Effector memory CD8-positive, alpha-beta T cell (primary cell): ENCODE measurements at regions not wholly inside any gene's neighbourhood (a gene's known extent, or its start where the extent isn't known, plus 50 kb on each side); places are given as distances from the start of the nearest gene placed in this dataset.

ENCODE experiments used
- ATAC-seq: fragments of 150-1000 bp; cut with Tn5 transposase; replicated peaks from 2 replicates; pipeline ENCODE4 v1.10.0; 2021; ENCODE audit warnings: mild to moderate bottlenecking, moderate library complexity
- DNase-seq, 3 experiments: peaks; one replicate each; pipeline ENCODE4 v3.0.0; 2021
- H3K27ac Mint-ChIP-seq, 2 donors: one replicate each; pipeline ENCODE4 v1.8.0; 2022; ENCODE audit warnings: mild to moderate bottlenecking in 2 of 2, mixed read lengths in 2 of 2, moderate library complexity in 2 of 2
- H3K27me3 Mint-ChIP-seq, 2 donors: one replicate each; pipeline ENCODE4 v1.8.0; 2022; ENCODE audit warnings: mixed read lengths in 2 of 2
- H3K36me3 Mint-ChIP-seq: one replicate; pipeline ENCODE4 v1.8.0; 2022; ENCODE audit warnings: mild to moderate bottlenecking, moderate library complexity, mixed read lengths; ENCODE audit not compliant: insufficient read depth
- H3K4me1 Mint-ChIP-seq, 2 donors: one replicate each; pipeline ENCODE4 v1.8.0; 2022; ENCODE audit warnings: low read depth in 2 of 2, mixed read lengths in 2 of 2
- H3K4me3 Mint-ChIP-seq, 2 donors: one replicate each; pipeline ENCODE4 v1.8.0; 2022; ENCODE audit warnings: mild to moderate bottlenecking in 2 of 2, mixed read lengths in 2 of 2, moderate library complexity in 2 of 2
- H3K9me3 Mint-ChIP-seq, 2 donors: one replicate each; pipeline ENCODE4 v1.8.0; 2022; ENCODE audit warnings: mixed read lengths in 2 of 2

GRCh38 chr4:126591583-126591982, 1041.2 kb upstream of the INTU start:
- H3K36me3 Mint-ChIP-seq = no peaks in the 10 kb centered on the region
- H3K9me3 Mint-ChIP-seq = peaks cover 9% of the 10 kb centered on the region in 2 donors
- ATAC-seq (no peak), DNase-seq (no peak)
- no peaks in the 10 kb centered on the region for H3K27me3 Mint-ChIP-seq
- no peak overlapping the region for H3K27ac Mint-ChIP-seq
- no peak overlapping the region for H3K4me3 Mint-ChIP-seq
- H3K4me1 Mint-ChIP-seq = no peaks in the 10 kb centered on the region

- Mint-ChIP-seq H3K4me3 (no peak overlapping the region), H3K27ac (no peak overlapping the region), H3K36me3 (no peaks in the 10 kb centered on the region), H3K27me3 (no peaks in the 10 kb centered on the region), H3K9me3 (peaks cover 8 to 9% of the 10 kb centered on the region in 2 donors), H3K4me1 (no peaks in the 10 kb centered on the region)
- DNase-seq = no peak
- no peak for ATAC-seq
These were observed 1040.7 kb upstream of the INTU start for GRCh38 chr4:126592088-126592487.

GRCh38 chr4:126593626-126594025, 1039.1 kb upstream of the INTU start:
- Mint-ChIP-seq H3K9me3 (peaks cover 8 to 9% of the 10 kb centered on the region in 2 donors), H3K4me3 (no peak overlapping the region), H3K36me3 (no peaks in the 10 kb centered on the region), H3K27me3 (no peaks in the 10 kb centered on the region), H3K4me1 (no peaks in the 10 kb centered on the region), H3K27ac (no peak overlapping the region)
- DNase-seq = no peak
- no peak for ATAC-seq

GRCh38 chr4:126595643-126596042, 1037.1 kb upstream of the INTU start:
- peaks cover 8 to 9% of the 10 kb centered on the region in 2 donors for H3K9me3 Mint-ChIP-seq
- H3K27ac Mint-ChIP-seq = no peak overlapping the region
- no peak overlapping the region for H3K4me3 Mint-ChIP-seq
- H3K27me3 Mint-ChIP-seq = no peaks in the 10 kb centered on the region
- H3K4me1 Mint-ChIP-seq = no peaks in the 10 kb centered on the region
- DNase-seq = no peak
- no peaks in the 10 kb centered on the region for H3K36me3 Mint-ChIP-seq
- ATAC-seq = no peak

GRCh38 chr4:126599746-126600145, 1033.0 kb upstream of the INTU start:
- no peaks in the 10 kb centered on the region for H3K27me3 Mint-ChIP-seq
- no peaks in the 10 kb centered on the region for H3K36me3 Mint-ChIP-seq
- no peaks in the 10 kb centered on the region for H3K4me1 Mint-ChIP-seq
- H3K9me3 Mint-ChIP-seq = peaks cover 0 to 2% of the 10 kb centered on the region in 2 donors
- H3K4me3 Mint-ChIP-seq = no peak overlapping the region
- ATAC-seq (no peak), DNase-seq (no peak)
- H3K27ac Mint-ChIP-seq = no peak overlapping the region

- no peaks in the 10 kb centered on the region for H3K27me3 Mint-ChIP-seq
These were observed 1029.5 kb upstream of the INTU start for GRCh38 chr4:126603210-126603609.

GRCh38 chr4:126603825-126604224, 1028.9 kb upstream of the INTU start:
- no peaks in the 10 kb centered on the region for H3K36me3 Mint-ChIP-seq
- no peaks in the 10 kb centered on the region for H3K4me1 Mint-ChIP-seq
- no peak overlapping the region for H3K27ac Mint-ChIP-seq
- no peaks in the 10 kb centered on the region for H3K27me3 Mint-ChIP-seq
- no peak overlapping the region for H3K4me3 Mint-ChIP-seq
- H3K9me3 Mint-ChIP-seq = no peaks in the 10 kb centered on the region
- no peak for DNase-seq
- ATAC-seq = no peak

More at GRCh38 chr4:126603210-126603609, 1029.5 kb upstream of the INTU start:
- ATAC-seq = no peak
- H3K27ac Mint-ChIP-seq = no peak overlapping the region
- H3K9me3 Mint-ChIP-seq = no peaks in the 10 kb centered on the region
- H3K4me3 Mint-ChIP-seq = no peak overlapping the region
- DNase-seq = no peak
- H3K4me1 Mint-ChIP-seq = no peaks in the 10 kb centered on the region
- no peaks in the 10 kb centered on the region for H3K36me3 Mint-ChIP-seq

GRCh38 chr4:126604268-126604867, 1028.4 kb upstream of the INTU start:
- DNase-seq (no peak), ATAC-seq (no peak)
- no peaks in the 10 kb centered on the region for H3K4me1 Mint-ChIP-seq
- H3K9me3 Mint-ChIP-seq = no peaks in the 10 kb centered on the region
- no peak overlapping the region for H3K4me3 Mint-ChIP-seq
- H3K27me3 Mint-ChIP-seq = no peaks in the 10 kb centered on the region
- no peak overlapping the region for H3K27ac Mint-ChIP-seq
- no peaks in the 10 kb centered on the region for H3K36me3 Mint-ChIP-seq

- ATAC-seq (no peak), DNase-seq (no peak)
- Mint-ChIP-seq H3K9me3 (peaks cover 2% of the 10 kb centered on the region in 2 donors), H3K27me3 (no peaks in the 10 kb centered on the region), H3K36me3 (no peaks in the 10 kb centered on the region), H3K4me3 (no peak overlapping the region), H3K27ac (no peak overlapping the region), H3K4me1 (no peaks in the 10 kb centered on the region)
These were observed 1021.8 kb upstream of the INTU start for GRCh38 chr4:126610933-126611332.

- H3K27ac Mint-ChIP-seq = no peak overlapping the region
- peaks cover 7 to 8% of the 10 kb centered on the region in 2 donors for H3K9me3 Mint-ChIP-seq
- DNase-seq = no peak
- H3K27me3 Mint-ChIP-seq = no peaks in the 10 kb centered on the region
- no peaks in the 10 kb centered on the region for H3K36me3 Mint-ChIP-seq
- H3K4me1 Mint-ChIP-seq = no peaks in the 10 kb centered on the region
- ATAC-seq = no peak
- H3K4me3 Mint-ChIP-seq = no peak overlapping the region
These were observed 1020.9 kb upstream of the INTU start for GRCh38 chr4:126611900-126612299.

GRCh38 chr4:126614356-126614855, 1018.4 kb upstream of the INTU start:
- Mint-ChIP-seq H3K27me3 (no peaks in the 10 kb centered on the region), H3K27ac (no peak overlapping the region), H3K4me1 (no peaks in the 10 kb centered on the region), H3K36me3 (no peaks in the 10 kb centered on the region), H3K9me3 (peaks cover 12 to 19% of the 10 kb centered on the region in 2 donors), H3K4me3 (no peak overlapping the region)
- ATAC-seq (no peak), DNase-seq (no peak)

- H3K36me3 Mint-ChIP-seq = no peaks in the 10 kb centered on the region
- H3K27me3 Mint-ChIP-seq = no peaks in the 10 kb centered on the region
- peaks cover 15 to 25% of the 10 kb centered on the region in 2 donors for H3K9me3 Mint-ChIP-seq
- no peak overlapping the region for H3K27ac Mint-ChIP-seq
- ATAC-seq (no peak), DNase-seq (no peak)
- no peaks in the 10 kb centered on the region for H3K4me1 Mint-ChIP-seq
- H3K4me3 Mint-ChIP-seq = no peak overlapping the region
These were observed 1016.0 kb upstream of the INTU start for GRCh38 chr4:126616795-126617194.

GRCh38 chr4:126627255-126627654, 1005.5 kb upstream of the INTU start:
- no peak for ATAC-seq
- no peak for DNase-seq
- Mint-ChIP-seq H3K36me3 (no peaks in the 10 kb centered on the region), H3K27ac (no peak overlapping the region), H3K4me1 (no peaks in the 10 kb centered on the region), H3K27me3 (no peaks in the 10 kb centered on the region), H3K4me3 (no peak overlapping the region), H3K9me3 (no peaks in the 10 kb centered on the region)

- no peak for ATAC-seq
- Mint-ChIP-seq H3K4me3 (no peak overlapping the region), H3K36me3 (no peaks in the 10 kb centered on the region)
These were observed 1003.8 kb upstream of the INTU start for GRCh38 chr4:126628933-126629332.

More at GRCh38 chr4:126628933-126629332, 1003.8 kb upstream of the INTU start:
- H3K27me3 Mint-ChIP-seq = no peaks in the 10 kb centered on the region
- no peaks in the 10 kb centered on the region for H3K9me3 Mint-ChIP-seq
- no peak overlapping the region for H3K27ac Mint-ChIP-seq
- no peaks in the 10 kb centered on the region for H3K4me1 Mint-ChIP-seq
- DNase-seq = no peak
